ENCODE measurements at regions not wholly inside any gene's neighbourhood (a gene's known extent, or its start where the extent isn't known, plus 50 kb on each side); places are given as distances from the start of the nearest gene placed in this dataset.

DNA sequence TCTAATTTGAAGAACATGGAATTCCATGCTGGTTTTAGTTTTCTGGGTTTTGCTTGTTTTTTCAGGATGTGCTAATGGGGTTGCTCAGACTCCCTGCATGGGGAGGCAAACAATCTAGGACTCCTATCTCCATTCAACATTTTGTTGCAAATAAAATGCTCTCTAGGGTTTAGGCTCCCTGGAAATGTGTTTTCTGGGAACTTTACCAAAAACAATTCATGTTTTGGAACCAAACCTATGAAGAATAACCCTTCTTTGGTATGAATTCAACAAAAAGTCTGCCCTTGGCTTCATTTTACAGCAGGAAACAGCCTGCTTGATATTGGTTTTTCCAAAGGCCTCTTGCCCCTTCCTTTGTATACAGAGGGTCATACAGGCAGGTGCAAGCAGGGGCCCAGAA lies 217.7 kb downstream of the FOXA2 start:
- TF ChIP-seq, protein P1, sequence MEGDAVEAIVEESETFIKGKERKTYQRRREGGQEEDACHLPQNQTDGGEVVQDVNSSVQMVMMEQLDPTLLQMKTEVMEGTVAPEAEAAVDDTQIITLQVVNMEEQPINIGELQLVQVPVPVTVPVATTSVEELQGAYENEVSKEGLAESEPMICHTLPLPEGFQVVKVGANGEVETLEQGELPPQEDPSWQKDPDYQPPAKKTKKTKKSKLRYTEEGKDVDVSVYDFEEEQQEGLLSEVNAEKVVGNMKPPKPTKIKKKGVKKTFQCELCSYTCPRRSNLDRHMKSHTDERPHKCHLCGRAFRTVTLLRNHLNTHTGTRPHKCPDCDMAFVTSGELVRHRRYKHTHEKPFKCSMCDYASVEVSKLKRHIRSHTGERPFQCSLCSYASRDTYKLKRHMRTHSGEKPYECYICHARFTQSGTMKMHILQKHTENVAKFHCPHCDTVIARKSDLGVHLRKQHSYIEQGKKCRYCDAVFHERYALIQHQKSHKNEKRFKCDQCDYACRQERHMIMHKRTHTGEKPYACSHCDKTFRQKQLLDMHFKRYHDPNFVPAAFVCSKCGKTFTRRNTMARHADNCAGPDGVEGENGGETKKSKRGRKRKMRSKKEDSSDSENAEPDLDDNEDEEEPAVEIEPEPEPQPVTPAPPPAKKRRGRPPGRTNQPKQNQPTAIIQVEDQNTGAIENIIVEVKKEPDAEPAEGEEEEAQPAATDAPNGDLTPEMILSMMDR (optimal IDR thresholded peaks at IDR 0.05 in 1 of 3, IDR thresholded peaks at IDR 0.05 in 1 of 3, conservative IDR thresholded peaks at IDR 0.05 in 1 of 3; ENCODE audit: extremely low read depth in 1 of 3, insufficient read depth in 2 of 3, low read length in 3 of 3), result no peak
- TF ChIP-seq EZH2 (IDR thresholded peaks at IDR 0.05; ENCODE audit: low read length), result no peak
